G401.6 (cell line): ENCODE measurements at regions not wholly inside any gene's neighbourhood (a gene's known extent, or its start where the extent isn't known, plus 50 kb on each side); places are given as distances from the start of the nearest gene placed in this dataset.

Experiments used
- FAIRE-seq: peaks from 2 replicates; lab custom pipeline; 2012; peaks lifted over from hg19 to GRCh38; lab: Jason Lieb, UNC

- FAIRE-seq, result no peak
These were observed 190.2 kb upstream of the ADAMTS5 start for GRCh38 chr21:27157097-27157496.

GRCh38 chr21:27156666-27157065 is 189.8 kb upstream of the ADAMTS5 start:
- no peak for FAIRE-seq

DNA sequence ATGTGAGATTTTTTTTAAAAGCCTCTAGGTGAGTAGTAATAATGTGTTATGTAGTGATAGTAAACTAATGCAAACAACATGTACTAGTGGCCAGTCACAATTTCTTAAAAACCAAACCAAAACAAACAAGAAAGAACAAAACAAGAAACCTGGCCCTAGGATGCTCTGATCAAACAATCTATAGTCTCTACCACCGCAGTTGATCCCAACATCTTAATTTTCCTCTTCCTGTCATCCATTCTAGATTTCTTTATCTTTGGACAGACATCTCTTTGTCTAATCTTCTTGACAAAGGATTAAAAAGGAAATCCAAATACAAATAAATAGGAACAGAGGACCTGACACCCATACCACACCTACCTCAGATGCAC is 188.2 kb upstream of the ADAMTS5 start:
- FAIRE-seq, result no peak

DNA sequence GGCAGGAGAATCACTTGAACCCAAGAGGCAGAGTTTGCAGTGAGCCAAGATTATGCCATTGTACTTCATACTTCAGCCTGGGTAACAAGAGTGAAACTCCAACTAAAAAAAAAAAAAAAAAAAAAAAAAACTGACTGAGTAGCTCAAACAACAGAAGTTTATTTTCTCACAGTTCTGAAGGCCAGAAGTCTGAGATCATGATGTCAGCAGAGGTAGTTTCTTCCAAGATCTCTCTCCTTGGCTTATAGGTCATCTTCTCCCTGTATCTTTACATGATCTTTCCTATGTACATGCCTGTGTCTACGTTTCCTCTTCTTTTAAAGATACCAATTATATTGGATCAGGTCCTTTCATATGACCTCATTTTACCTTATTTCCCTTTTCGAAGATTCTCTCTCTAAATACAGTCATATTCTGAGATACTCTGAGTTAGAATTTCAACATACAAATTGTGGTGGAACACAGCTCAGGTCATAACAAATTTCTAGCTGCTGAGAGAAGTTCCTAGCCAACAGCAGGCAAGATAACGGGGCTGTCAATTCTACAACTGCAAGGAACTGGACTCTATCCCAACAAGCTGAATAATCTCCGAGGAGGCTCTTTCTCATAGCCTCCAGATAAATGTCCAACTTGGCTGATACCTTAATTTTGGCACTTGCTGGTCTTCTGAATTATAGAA is 187.7 kb upstream of the ADAMTS5 start:
- FAIRE-seq, result no peak

- FAIRE-seq, result no peak
These were observed 186.1 kb upstream of the ADAMTS5 start for GRCh38 chr21:27152996-27153395.

- FAIRE-seq, result no peak
These were observed 182.1 kb upstream of the ADAMTS5 start for GRCh38 chr21:27149034-27149433.

DNA sequence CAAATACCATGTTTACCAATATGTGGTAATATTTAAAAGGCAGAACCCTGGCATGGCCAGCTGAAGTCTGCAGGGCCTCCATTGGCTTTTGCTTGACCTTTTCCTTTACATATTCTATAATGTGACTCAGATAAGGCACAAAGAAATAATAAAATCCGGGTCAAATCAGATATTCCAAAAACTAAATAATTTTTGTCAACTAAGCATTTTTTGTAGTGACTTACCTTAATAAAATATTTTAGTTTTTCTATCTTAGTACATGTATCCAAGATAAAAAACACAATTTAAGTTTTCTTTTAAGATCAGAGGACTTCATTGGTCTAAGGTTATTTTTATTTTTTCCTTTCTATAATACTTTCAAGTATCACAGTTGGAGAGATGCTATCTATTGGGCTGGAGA is 179.4 kb upstream of the ADAMTS5 start:
- no peak for FAIRE-seq

- FAIRE-seq, result no peak
These were observed 178.4 kb upstream of the ADAMTS5 start for GRCh38 chr21:27145134-27145798.

GRCh38 chr21:27143476-27143875 is 176.6 kb upstream of the ADAMTS5 start:
- no peak for FAIRE-seq

DNA sequence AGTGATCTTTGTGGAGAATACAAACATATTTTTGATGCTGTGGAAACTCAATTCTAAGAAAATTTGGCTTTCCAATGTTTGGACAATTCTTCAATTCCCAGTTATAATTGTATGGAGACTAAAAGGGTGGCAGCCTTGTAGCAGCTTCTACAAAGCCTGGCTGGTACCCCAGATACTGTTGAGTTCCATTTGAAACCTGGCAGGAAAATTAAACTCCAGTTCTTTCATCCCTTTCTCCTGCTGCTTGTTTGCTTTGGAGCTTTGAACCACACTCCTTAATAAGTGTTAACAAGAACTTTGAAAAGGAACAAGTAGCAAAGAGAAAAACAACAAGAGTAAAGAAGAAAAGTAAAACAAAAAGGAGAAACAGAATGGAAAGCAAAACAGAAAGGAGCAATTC is 172.6 kb upstream of the ADAMTS5 start:
- no peak for FAIRE-seq

- FAIRE-seq, result no peak
These were observed 167.6 kb upstream of the ADAMTS5 start for GRCh38 chr21:27134516-27134915.

DNA sequence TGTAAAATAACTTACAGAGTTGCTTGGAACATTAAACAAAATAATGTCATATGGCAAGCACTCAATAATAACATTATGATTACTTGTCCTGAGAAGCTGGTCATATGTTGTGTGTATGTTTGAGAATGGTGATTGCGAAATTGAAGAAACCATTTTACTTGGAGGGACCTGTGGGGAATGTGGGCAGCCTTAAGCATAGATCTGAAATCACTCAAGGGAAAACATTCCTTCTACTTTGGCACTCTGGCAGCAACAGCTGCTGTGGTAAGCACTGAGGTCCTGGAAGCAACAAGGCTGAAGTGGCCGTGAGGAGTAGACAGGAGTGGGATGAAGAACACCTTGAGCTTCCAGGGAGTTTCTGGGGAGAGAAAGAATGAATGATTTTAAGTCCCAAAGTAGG is 165.4 kb upstream of the ADAMTS5 start:
- FAIRE-seq, result no peak

GRCh38 chr21:27130154-27130553 is 163.3 kb upstream of the ADAMTS5 start:
- FAIRE-seq, result no peak

GRCh38 chr21:27129694-27130093 is 162.8 kb upstream of the ADAMTS5 start:
- FAIRE-seq, result no peak

- FAIRE-seq, result no peak
These were observed 162.3 kb upstream of the ADAMTS5 start for GRCh38 chr21:27129215-27129614.

GRCh38 chr21:27126140-27126539 is 159.3 kb upstream of the ADAMTS5 start:
- no peak for FAIRE-seq

GRCh38 chr21:27122686-27123085 is 155.8 kb upstream of the ADAMTS5 start:
- FAIRE-seq, result no peak

GRCh38 chr21:27114111-27114510 is 147.2 kb upstream of the ADAMTS5 start:
- no peak for FAIRE-seq

- FAIRE-seq, result no peak
These were observed 145.3 kb upstream of the ADAMTS5 start for GRCh38 chr21:27112186-27112585.

DNA sequence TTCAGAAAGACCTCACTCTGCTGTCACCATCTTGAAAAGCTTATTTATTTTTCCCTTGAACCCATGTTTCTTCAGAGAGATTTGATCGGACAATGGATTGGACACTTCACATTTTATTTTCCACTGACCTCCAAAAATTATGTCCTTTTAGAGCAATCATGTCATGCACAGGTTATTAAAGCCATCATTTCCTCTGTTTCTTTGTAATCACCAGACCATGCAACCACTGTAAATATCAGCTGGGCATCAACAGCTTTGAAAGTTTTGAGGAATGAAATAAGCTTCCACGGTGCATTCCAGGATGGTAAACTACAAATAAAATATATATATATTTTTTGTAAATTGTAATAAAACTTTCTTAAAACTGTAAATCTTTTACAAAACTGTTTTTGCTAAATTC is 144.1 kb upstream of the ADAMTS5 start:
- no peak for FAIRE-seq

GRCh38 chr21:27108701-27109100 is 141.8 kb upstream of the ADAMTS5 start:
- FAIRE-seq, result no peak

DNA sequence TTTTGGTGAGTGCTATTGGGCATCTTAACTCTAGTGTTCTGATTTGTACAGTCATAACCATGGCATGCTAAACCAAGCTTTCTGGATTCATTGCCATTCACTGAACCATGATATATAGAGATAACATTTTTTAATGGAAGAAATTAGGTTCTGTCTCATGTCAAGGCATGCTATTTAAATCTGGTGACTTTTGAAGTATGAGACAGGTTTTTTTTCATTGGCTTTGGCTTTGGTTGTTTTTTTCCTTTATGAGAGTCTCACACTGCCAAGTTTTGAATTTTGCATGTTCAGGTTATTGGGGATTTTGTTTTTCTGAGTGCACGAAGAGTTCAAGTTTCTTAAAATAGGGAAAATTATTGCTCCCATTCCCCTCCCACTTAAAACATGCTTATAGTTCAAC is 141.3 kb upstream of the ADAMTS5 start:
- no peak for FAIRE-seq

DNA sequence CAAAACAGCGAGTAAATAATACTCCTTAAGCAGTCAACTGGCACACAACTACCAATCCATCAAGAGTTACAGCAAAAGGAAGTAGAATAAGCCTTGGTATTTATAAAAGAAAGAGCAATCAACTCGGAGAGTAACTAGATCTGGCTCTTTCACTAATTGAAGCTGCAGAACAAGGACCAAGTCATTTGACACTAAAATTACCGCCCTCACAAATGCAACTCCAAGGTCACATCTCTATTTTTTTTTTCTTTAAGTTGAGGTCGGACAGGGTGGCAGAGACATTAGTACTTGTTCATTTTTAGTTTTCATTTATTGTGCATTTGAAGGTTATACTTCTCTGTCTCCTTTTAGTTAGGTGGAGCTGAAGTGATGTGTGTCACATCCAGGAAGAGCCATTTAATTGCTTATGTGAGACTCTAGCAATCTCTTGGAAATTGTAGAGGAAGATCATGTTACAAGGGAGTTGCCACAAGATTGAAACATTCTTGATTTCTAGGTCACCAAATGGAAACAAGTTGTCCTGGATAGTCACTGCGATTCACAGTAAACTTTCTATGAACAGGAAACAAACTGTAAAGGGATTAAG is 138.1 kb upstream of the ADAMTS5 start:
- FAIRE-seq, result no peak

GRCh38 chr21:27103768-27104167 is 136.9 kb upstream of the ADAMTS5 start:
- FAIRE-seq, result no peak
